ENCODE measurements at regions not wholly inside any gene's neighbourhood (a gene's known extent, or its start where the extent isn't known, plus 50 kb on each side); places are given as distances from the start of the nearest gene placed in this dataset.

- no peaks in the 10 kb centered on the region for H3K9me2 ChIP-seq (ENCODE audit: insufficient read depth)
- Mint-ChIP-seq H3K9me3 (peaks cover 5% of the 10 kb centered on the region; the same call in 1 of the 3 replicates), H3K36me3 (ENCODE audit: low read depth) (no peaks in the 10 kb centered on the region), H3K4me1 (no peaks in the 10 kb centered on the region), H3K4me3 (no peak overlapping the region), H3K27ac (no peak overlapping the region), H3K27me3 (ENCODE audit: insufficient read depth, low read depth, poor library complexity) (no peaks in the 10 kb centered on the region)
- DNase-seq (ENCODE audit: low spot score) (no peak), ATAC-seq (no peak)
- H3K27ac ChIP-seq (ENCODE audit: low read depth), result no peak overlapping the region
- no peak overlapping the region for H3K4me2 ChIP-seq
- H3K4me3 ChIP-seq, result no peak overlapping the region
- H3K27me3 ChIP-seq (ENCODE audit: insufficient read depth), result no peaks in the 10 kb centered on the region
- no peaks in the 10 kb centered on the region for H3K4me1 ChIP-seq (ENCODE audit: insufficient read depth)
- TF ChIP-seq REST (IDR thresholded peaks at IDR 0.05; ENCODE audit: unreplicated experiment) (no peak), EZH2 (IDR thresholded peaks at IDR 0.05; ENCODE audit: low read depth, unreplicated experiment) (no peak), ZNF114 (CRISPR knock-in tag; IDR thresholded peaks at IDR 0.05) (no peak), CREB1 (CRISPR knock-in tag; IDR thresholded peaks at IDR 0.05; ENCODE audit: low read depth) (no peak), ZNF331 (CRISPR knock-in tag; IDR thresholded peaks at IDR 0.05; ENCODE audit: low read depth) (no peak), JUNB (IDR thresholded peaks at IDR 0.05; ENCODE audit: unreplicated experiment) (no peak), NANOG (IDR thresholded peaks at IDR 0.05; ENCODE audit: borderline replicate concordance) (no peak)
- TF ChIP-seq, protein P1, sequence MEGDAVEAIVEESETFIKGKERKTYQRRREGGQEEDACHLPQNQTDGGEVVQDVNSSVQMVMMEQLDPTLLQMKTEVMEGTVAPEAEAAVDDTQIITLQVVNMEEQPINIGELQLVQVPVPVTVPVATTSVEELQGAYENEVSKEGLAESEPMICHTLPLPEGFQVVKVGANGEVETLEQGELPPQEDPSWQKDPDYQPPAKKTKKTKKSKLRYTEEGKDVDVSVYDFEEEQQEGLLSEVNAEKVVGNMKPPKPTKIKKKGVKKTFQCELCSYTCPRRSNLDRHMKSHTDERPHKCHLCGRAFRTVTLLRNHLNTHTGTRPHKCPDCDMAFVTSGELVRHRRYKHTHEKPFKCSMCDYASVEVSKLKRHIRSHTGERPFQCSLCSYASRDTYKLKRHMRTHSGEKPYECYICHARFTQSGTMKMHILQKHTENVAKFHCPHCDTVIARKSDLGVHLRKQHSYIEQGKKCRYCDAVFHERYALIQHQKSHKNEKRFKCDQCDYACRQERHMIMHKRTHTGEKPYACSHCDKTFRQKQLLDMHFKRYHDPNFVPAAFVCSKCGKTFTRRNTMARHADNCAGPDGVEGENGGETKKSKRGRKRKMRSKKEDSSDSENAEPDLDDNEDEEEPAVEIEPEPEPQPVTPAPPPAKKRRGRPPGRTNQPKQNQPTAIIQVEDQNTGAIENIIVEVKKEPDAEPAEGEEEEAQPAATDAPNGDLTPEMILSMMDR (conservative IDR thresholded peaks at IDR 0.05; ENCODE audit: low read depth in 2 of 2), result no peak
- TF ChIP-seq, protein P2, sequence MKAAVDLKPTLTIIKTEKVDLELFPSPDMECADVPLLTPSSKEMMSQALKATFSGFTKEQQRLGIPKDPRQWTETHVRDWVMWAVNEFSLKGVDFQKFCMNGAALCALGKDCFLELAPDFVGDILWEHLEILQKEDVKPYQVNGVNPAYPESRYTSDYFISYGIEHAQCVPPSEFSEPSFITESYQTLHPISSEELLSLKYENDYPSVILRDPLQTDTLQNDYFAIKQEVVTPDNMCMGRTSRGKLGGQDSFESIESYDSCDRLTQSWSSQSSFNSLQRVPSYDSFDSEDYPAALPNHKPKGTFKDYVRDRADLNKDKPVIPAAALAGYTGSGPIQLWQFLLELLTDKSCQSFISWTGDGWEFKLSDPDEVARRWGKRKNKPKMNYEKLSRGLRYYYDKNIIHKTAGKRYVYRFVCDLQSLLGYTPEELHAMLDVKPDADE (IDR thresholded peaks at IDR 0.05), result no peak
- TF ChIP-seq, protein P3, sequence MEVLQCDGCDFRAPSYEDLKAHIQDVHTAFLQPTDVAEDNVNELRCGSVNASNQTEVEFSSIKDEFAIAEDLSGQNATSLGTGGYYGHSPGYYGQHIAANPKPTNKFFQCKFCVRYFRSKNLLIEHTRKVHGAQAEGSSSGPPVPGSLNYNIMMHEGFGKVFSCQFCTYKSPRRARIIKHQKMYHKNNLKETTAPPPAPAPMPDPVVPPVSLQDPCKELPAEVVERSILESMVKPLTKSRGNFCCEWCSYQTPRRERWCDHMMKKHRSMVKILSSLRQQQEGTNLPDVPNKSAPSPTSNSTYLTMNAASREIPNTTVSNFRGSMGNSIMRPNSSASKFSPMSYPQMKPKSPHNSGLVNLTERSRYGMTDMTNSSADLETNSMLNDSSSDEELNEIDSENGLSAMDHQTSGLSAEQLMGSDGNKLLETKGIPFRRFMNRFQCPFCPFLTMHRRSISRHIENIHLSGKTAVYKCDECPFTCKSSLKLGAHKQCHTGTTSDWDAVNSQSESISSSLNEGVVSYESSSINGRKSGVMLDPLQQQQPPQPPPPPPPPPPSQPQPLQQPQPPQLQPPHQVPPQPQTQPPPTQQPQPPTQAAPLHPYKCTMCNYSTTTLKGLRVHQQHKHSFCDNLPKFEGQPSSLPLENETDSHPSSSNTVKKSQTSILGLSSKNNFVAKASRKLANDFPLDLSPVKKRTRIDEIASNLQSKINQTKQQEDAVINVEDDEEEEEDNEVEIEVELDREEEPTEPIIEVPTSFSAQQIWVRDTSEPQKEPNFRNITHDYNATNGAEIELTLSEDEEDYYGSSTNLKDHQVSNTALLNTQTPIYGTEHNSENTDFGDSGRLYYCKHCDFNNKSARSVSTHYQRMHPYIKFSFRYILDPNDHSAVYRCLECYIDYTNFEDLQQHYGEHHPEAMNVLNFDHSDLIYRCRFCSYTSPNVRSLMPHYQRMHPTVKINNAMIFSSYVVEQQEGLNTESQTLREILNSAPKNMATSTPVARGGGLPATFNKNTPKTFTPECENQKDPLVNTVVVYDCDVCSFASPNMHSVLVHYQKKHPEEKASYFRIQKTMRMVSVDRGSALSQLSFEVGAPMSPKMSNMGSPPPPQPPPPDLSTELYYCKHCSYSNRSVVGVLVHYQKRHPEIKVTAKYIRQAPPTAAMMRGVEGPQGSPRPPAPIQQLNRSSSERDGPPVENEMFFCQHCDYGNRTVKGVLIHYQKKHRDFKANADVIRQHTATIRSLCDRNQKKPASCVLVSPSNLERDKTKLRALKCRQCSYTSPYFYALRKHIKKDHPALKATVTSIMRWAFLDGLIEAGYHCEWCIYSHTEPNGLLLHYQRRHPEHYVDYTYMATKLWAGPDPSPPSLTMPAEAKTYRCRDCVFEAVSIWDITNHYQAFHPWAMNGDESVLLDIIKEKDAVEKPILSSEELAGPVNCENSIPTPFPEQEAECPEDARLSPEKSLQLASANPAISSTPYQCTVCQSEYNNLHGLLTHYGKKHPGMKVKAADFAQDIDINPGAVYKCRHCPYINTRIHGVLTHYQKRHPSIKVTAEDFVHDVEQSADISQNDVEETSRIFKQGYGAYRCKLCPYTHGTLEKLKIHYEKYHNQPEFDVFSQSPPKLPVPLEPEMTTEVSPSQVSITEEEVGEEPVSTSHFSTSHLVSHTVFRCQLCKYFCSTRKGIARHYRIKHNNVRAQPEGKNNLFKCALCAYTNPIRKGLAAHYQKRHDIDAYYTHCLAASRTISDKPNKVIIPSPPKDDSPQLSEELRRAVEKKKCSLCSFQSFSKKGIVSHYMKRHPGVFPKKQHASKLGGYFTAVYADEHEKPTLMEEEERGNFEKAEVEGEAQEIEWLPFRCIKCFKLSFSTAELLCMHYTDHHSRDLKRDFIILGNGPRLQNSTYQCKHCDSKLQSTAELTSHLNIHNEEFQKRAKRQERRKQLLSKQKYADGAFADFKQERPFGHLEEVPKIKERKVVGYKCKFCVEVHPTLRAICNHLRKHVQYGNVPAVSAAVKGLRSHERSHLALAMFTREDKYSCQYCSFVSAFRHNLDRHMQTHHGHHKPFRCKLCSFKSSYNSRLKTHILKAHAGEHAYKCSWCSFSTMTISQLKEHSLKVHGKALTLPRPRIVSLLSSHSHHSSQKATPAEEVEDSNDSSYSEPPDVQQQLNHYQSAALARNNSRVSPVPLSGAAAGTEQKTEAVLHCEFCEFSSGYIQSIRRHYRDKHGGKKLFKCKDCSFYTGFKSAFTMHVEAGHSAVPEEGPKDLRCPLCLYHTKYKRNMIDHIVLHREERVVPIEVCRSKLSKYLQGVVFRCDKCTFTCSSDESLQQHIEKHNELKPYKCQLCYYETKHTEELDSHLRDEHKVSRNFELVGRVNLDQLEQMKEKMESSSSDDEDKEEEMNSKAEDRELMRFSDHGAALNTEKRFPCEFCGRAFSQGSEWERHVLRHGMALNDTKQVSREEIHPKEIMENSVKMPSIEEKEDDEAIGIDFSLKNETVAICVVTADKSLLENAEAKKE (CRISPR knock-in tag; IDR thresholded peaks at IDR 0.05), result no peak
- H3K36me3 ChIP-seq (ENCODE audit: insufficient read depth), result no peaks in the 10 kb centered on the region
- no peak overlapping the region for H2AFZ ChIP-seq
- no peaks in the 10 kb centered on the region for H3F3A ChIP-seq (replicated peaks; ENCODE audit: low read depth)
- H3K79me2 ChIP-seq (replicated peaks; ENCODE audit: insufficient read depth), result no peaks in the 10 kb centered on the region
- no peaks in the 10 kb centered on the region for H4K20me1 ChIP-seq (replicated peaks; ENCODE audit: insufficient read depth)
Observed at GRCh38 chr6:74871757-74872156, 334.1 kb downstream of the COL12A1 start.

All from GM23338 (cell line).